ENCODE measurements at regions not wholly inside any gene's neighbourhood (a gene's known extent, or its start where the extent isn't known, plus 50 kb on each side); places are given as distances from the start of the nearest gene placed in this dataset.
A peak's percentile ranks its signal among the peaks of the same experiment; 100 is the strongest.

GRCh38 chr6:167501831-167502385 lies 177.0 kb downstream of the TTLL2 start (continued):
- TF ChIP-seq POLR2G (IDR thresholded peaks at IDR 0.05; ENCODE audit: low read depth, low read length): no peak
- no peak for TF ChIP-seq IRX3 (CRISPR knock-in tag; IDR thresholded peaks at IDR 0.05; ENCODE audit: borderline replicate concordance, low read depth)
- no peak for TF ChIP-seq ZFP36L1 (CRISPR knock-in tag; IDR thresholded peaks at IDR 0.05)
- no peak; the same call in none of the 2 replicates for TF ChIP-seq ZNF619 (CRISPR knock-in tag; IDR thresholded peaks at IDR 0.05)
- 0 out of 2 replicates have a peak, but pooled peaks have one; percentile 47 for TF ChIP-seq ZNF318 (CRISPR knock-in tag; IDR thresholded peaks at IDR 0.05)
- 0 out of 2 replicates have a peak, but pooled peaks have one; percentile 28 for TF ChIP-seq ZNF747 (CRISPR knock-in tag; IDR thresholded peaks at IDR 0.05; ENCODE audit: borderline replicate concordance)
- TF ChIP-seq, protein P1, sequence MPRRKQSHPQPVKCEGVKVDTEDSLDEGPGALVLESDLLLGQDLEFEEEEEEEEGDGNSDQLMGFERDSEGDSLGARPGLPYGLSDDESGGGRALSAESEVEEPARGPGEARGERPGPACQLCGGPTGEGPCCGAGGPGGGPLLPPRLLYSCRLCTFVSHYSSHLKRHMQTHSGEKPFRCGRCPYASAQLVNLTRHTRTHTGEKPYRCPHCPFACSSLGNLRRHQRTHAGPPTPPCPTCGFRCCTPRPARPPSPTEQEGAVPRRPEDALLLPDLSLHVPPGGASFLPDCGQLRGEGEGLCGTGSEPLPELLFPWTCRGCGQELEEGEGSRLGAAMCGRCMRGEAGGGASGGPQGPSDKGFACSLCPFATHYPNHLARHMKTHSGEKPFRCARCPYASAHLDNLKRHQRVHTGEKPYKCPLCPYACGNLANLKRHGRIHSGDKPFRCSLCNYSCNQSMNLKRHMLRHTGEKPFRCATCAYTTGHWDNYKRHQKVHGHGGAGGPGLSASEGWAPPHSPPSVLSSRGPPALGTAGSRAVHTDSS (CRISPR knock-in tag; conservative IDR thresholded peaks at IDR 0.05): no peak
- TF ChIP-seq RBFOX2 (IDR thresholded peaks at IDR 0.05; ENCODE audit: low read depth, low read length): no peak
- TF ChIP-seq, protein P2, sequence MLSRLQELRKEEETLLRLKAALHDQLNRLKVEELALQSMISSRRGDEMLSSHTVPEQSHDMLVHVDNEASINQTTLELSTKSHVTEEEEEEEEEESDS (CRISPR knock-in tag; IDR thresholded peaks at IDR 0.05; ENCODE audit: borderline replicate concordance): no peak
- TF ChIP-seq ZBTB20 (CRISPR knock-in tag; IDR thresholded peaks at IDR 0.05; ENCODE audit: borderline replicate concordance, low read depth): no peak
- TF ChIP-seq SP5 (CRISPR knock-in tag; IDR thresholded peaks at IDR 0.05; ENCODE audit: borderline replicate concordance, low read depth): no peak
- no peak for TF ChIP-seq FUBP1 (CRISPR knock-in tag; IDR thresholded peaks at IDR 0.05; ENCODE audit: borderline replicate concordance)
- peak; percentile 44; the same call in 1 of the 2 replicates for TF ChIP-seq DPF2 (CRISPR knock-in tag; IDR thresholded peaks at IDR 0.05; ENCODE audit: borderline replicate concordance, low read depth)
